ENCODE measurements at regions not wholly inside any gene's neighbourhood (a gene's known extent, or its start where the extent isn't known, plus 50 kb on each side); places are given as distances from the start of the nearest gene placed in this dataset.

GRCh38 chr5:167104351-167104750, 1187.1 kb upstream of the WWC1 start:
- Histone ChIP-seq H3K4me3 (no peak overlapping the region), H3K27ac (ENCODE audit: control insufficient read depth, insufficient read depth) (no peak overlapping the region), H3K79me2 (ENCODE audit: control insufficient read depth, insufficient read depth, low read length) (no peaks in the 10 kb centered on the region), H3K36me3 (ENCODE audit: control insufficient read depth in 2 of 2, insufficient read depth in 2 of 2, low read length in 1 of 2) (no peaks in the 10 kb centered on the region), H2AFZ (ENCODE audit: control insufficient read depth, low read depth, low read length) (no peak overlapping the region), H3K9ac (ENCODE audit: control insufficient read depth, insufficient read depth, low read length) (no peak overlapping the region), H3K27me3 (replicated peaks in 1 of 2; ENCODE audit: control insufficient read depth in 2 of 2, insufficient read depth in 2 of 2, low read length in 1 of 2) (no peaks in the 10 kb centered on the region), H3K9me3 (replicated peaks; ENCODE audit: control insufficient read depth, insufficient read depth, low read length) (no peaks in the 10 kb centered on the region), H3K4me1 (ENCODE audit: control insufficient read depth, insufficient read depth, low read length) (no peaks in the 10 kb centered on the region), H3K4me2 (ENCODE audit: control insufficient read depth, insufficient read depth) (no peak overlapping the region), H4K20me1 (ENCODE audit: control insufficient read depth, insufficient read depth) (no peaks in the 10 kb centered on the region)
- ChIA-PET SMC1A (ENCODE audit: uncharacterized antibody, unreplicated experiment) (no interaction called here), CTCF (no interaction called here), RAD21 (ENCODE audit: unreplicated experiment) (no interaction called here), POLR2A (interaction anchor here (0.6 kb wide), 1 partner anchor 134 kb away, joined by 6 read pairs; no protein-coding TSS in a partner anchor)
- in situ Hi-C loops (cut with MboI) = no loop called here
- intact Hi-C loops (cut with micrococcal nuclease; ENCODE audit: unreplicated experiment) = no loop called here
- WGBS (ENCODE audit: insufficient coverage, insufficient replicate concordance, low lambda C conversion rate, missing lambda C conversion rate) = 42% methylated on average over 4 of the region's 4 CpGs
- FAIRE-seq = no peak
- DNase-seq (ENCODE audit: low read depth, low spot score) = no peak
- no peak for ATAC-seq
- BruUV-seq (replicated peaks) = no TSS peak
- TF ChIP-seq SIN3A (IDR thresholded peaks at IDR 0.05; ENCODE audit: low read depth, low read length) (no peak), IKZF1 (conservative IDR thresholded peaks at IDR 0.05) (no peak), TAF1 (IDR thresholded peaks at IDR 0.05; ENCODE audit: borderline replicate concordance, low read depth, low read length) (no peak), E4F1 (IDR thresholded peaks at IDR 0.05; ENCODE audit: borderline replicate concordance, partially characterized antibody) (no peak), SREBF1 (IDR thresholded peaks at IDR 0.05; ENCODE audit: low read length) (no peak), SMAD1 (IDR thresholded peaks at IDR 0.05; ENCODE audit: low read depth, partially characterized antibody) (no peak), CUX1 (IDR thresholded peaks at IDR 0.05; ENCODE audit: insufficient replicate concordance, low read depth, low read length) (no peak), JUNB (IDR thresholded peaks at IDR 0.05) (no peak), SP1 (IDR thresholded peaks at IDR 0.05; ENCODE audit: low read depth, low read length) (no peak), USF1 (IDR thresholded peaks at IDR 0.05; ENCODE audit: borderline replicate concordance, extremely low read length, insufficient read depth, low read depth, low read length) (no peak), HDGF (IDR thresholded peaks at IDR 0.05) (no peak), ELK1 (IDR thresholded peaks at IDR 0.05; ENCODE audit: low read depth, low read length) (no peak), ATF3 (IDR thresholded peaks at IDR 0.05; ENCODE audit: borderline replicate concordance, extremely low read depth, low read depth, low read length) (no peak), BHLHE40 (IDR thresholded peaks at IDR 0.05; ENCODE audit: borderline replicate concordance in 1 of 2, low read depth in 2 of 2, low read length in 1 of 2) (no peak), STAT3 (IDR thresholded peaks at IDR 0.05; ENCODE audit: low read depth, low read length) (no peak), TARDBP (IDR thresholded peaks at IDR 0.05; ENCODE audit: borderline replicate concordance) (no peak)

All from GM12878 (cell line).